T-cell (primary cell): ENCODE measurements at regions not wholly inside any gene's neighbourhood (a gene's known extent, or its start where the extent isn't known, plus 50 kb on each side); places are given as distances from the start of the nearest gene placed in this dataset.

Source experiments
- ATAC-seq, 4 experiments: fragments of 200-7000 bp in 3 of 4; fragments of 150-1000 bp in 1 of 4; cut with Tn5 transposase; replicated peaks in 1 of 4; 1 replicate in 3 of 4; 2 replicates in 1 of 4; pipeline ENCODE4 v1.10.0; 2021; ENCODE audit warnings: moderate library complexity in 3 of 4, mild to moderate bottlenecking in 2 of 4, moderate number of reproducible peaks in 1 of 4
- CTCF ChIA-PET, 2 donors: fragments of 300-600 bp; sonication (Branson Sonifier 250); formaldehyde crosslinking; loops; one replicate each; lab custom pipeline; 2022; ENCODE audit warnings: antibody characterized with exemption in 2 of 2; lab: Charles Lee
- POLR2A ChIA-PET, 2 donors: fragments of 300-600 bp; sonication (Branson Sonifier 250); formaldehyde crosslinking; loops; one replicate each; lab custom pipeline; 2022; ENCODE audit warnings: antibody characterized with exemption in 2 of 2; lab: Charles Lee
- DNase-seq, 35 experiments: peaks; one replicate each; pipeline versions ENCODE4 v3.0.0 to v3.0.0-alpha.2; 2013 to 2023
- H3K27ac ChIP-seq: one replicate; pipeline ENCODE4 v1.5.1; 2013; ENCODE audit warnings: low read length
- H3K27me3 ChIP-seq, 2 experiments: replicated peaks in 1 of 2; 1 replicate in 1 of 2; 2 replicates in 1 of 2; pipeline versions ENCODE4 v1.6.1 to v1.7.0; 2013; ENCODE audit warnings: low read length in 1 of 2, mixed read lengths in 1 of 2; ENCODE audit not compliant: control insufficient read depth in 2 of 2, insufficient read depth in 2 of 2; ENCODE audit errors: extremely low read depth in 1 of 2
- H3K36me3 ChIP-seq, 2 donors: 1 replicate in 1 of 2; 2 replicates in 1 of 2; pipeline versions ENCODE4 v1.6.1 to v1.7.0; 2013; ENCODE audit warnings: low read length in 1 of 2; ENCODE audit not compliant: control insufficient read depth in 2 of 2, insufficient read depth in 1 of 2; ENCODE audit errors: extremely low read depth in 1 of 2
- H3K4me1 ChIP-seq, 2 experiments: 1 replicate in 1 of 2; 2 replicates in 1 of 2; pipeline versions ENCODE4 v1.6.1 to v1.7.0; 2013; ENCODE audit warnings: low read length in 2 of 2, mixed read lengths in 1 of 2; ENCODE audit not compliant: insufficient read depth in 2 of 2, control insufficient read depth in 1 of 2; ENCODE audit errors: extremely low read depth in 1 of 2
- H3K4me3 ChIP-seq, 2 donors: 1 replicate in 1 of 2; 2 replicates in 1 of 2; pipeline versions ENCODE4 v1.5.1 to v1.7.0; 2013; ENCODE audit warnings: mild to moderate bottlenecking in 2 of 2, low read length in 1 of 2, moderate library complexity in 1 of 2; ENCODE audit not compliant: control insufficient read depth in 1 of 2; ENCODE audit errors: extremely low read depth in 1 of 2
- H3K9me3 ChIP-seq: 2 replicates; pipeline ENCODE4 v1.7.0; 2013
- H3K27ac Mint-ChIP-seq, 2 donors: one replicate each; pipeline ENCODE4 v1.8.0; 2020 to 2021; ENCODE audit warnings: mild to moderate bottlenecking in 2 of 2, mixed read lengths in 2 of 2
- H3K27me3 Mint-ChIP-seq, 2 donors: one replicate each; pipeline ENCODE4 v1.8.0; 2021 to 2022; ENCODE audit warnings: mixed read lengths in 2 of 2
- H3K36me3 Mint-ChIP-seq: one replicate; pipeline ENCODE4 v1.8.0; 2021; ENCODE audit warnings: mixed read lengths
- H3K4me1 Mint-ChIP-seq, 3 donors: one replicate each; pipeline ENCODE4 v1.8.0; 2020 to 2022; ENCODE audit warnings: mixed read lengths in 3 of 3, mild to moderate bottlenecking in 1 of 3
- H3K4me3 Mint-ChIP-seq, 3 donors: one replicate each; pipeline ENCODE4 v1.8.0; 2020 to 2022; ENCODE audit warnings: mild to moderate bottlenecking in 3 of 3, mixed read lengths in 3 of 3, moderate library complexity in 3 of 3
- H3K9me3 Mint-ChIP-seq, 3 donors: one replicate each; pipeline ENCODE4 v1.8.0; 2020 to 2022; ENCODE audit warnings: mixed read lengths in 3 of 3
- WGBS: methylation state at CpG from one replicate; pipeline ENCODE4 v1.1.5; 2013; ENCODE audit warnings: missing lambda C conversion rate; ENCODE audit not compliant: insufficient coverage; 5-methylcytosine and 5-hydroxymethylcytosine counted together

- H3K4me3 Mint-ChIP-seq, result no peak overlapping the region
- H3K27ac Mint-ChIP-seq, result no peak overlapping the region
- ATAC-seq (no peak), DNase-seq (no peak)
- 83% methylated on average over 1 of the region's 7 CpGs for WGBS
- no peaks in the 10 kb centered on the region for H3K4me1 ChIP-seq
- H3K9me3 ChIP-seq, result no peaks in the 10 kb centered on the region
- POLR2A ChIA-PET, result no interaction called here
- peaks cover 17 to 30% of the 10 kb centered on the region in 2 donors for H3K27me3 Mint-ChIP-seq
- no peaks in the 10 kb centered on the region for H3K36me3 ChIP-seq
- H3K36me3 Mint-ChIP-seq, result peaks cover 3% of the 10 kb centered on the region
- H3K27ac ChIP-seq, result no peak overlapping the region
- no peaks in the 10 kb centered on the region for H3K4me1 Mint-ChIP-seq
- CTCF ChIA-PET, result interaction anchor here in 1 of 2 donors (0.6 kb wide), 1 partner anchor 23 kb away, joined by 3 read pairs; no protein-coding TSS in a partner anchor
- H3K27me3 ChIP-seq, result peaks cover 0 to 24% of the 10 kb centered on the region in 2 experiments
- no peak overlapping the region for H3K4me3 ChIP-seq
- H3K9me3 Mint-ChIP-seq, result peaks cover 3 to 6% (median 4%) of the 10 kb centered on the region in 3 donors
Measured at GRCh38 chr15:39510001-39510701, 70.7 kb upstream of the THBS1 start.

GRCh38 chr15:39511000-39511915 lies 69.6 kb upstream of the THBS1 start:
- Mint-ChIP-seq H3K4me3 (no peak overlapping the region), H3K4me1 (no peaks in the 10 kb centered on the region), H3K36me3 (peaks cover 3% of the 10 kb centered on the region), H3K27me3 (peaks cover 22 to 34% of the 10 kb centered on the region in 2 donors), H3K9me3 (peaks cover 3 to 17% (median 7%) of the 10 kb centered on the region in 3 donors), H3K27ac (peak overlapping the region in 1 of 2 donors; percentile 16)
- no peak for ATAC-seq
- CTCF ChIA-PET, result no interaction called here
- DNase-seq, result no peak
- Histone ChIP-seq H3K4me3 (no peak overlapping the region), H3K36me3 (no peaks in the 10 kb centered on the region), H3K27me3 (peaks cover 0 to 27% of the 10 kb centered on the region in 2 experiments), H3K27ac (no peak overlapping the region), H3K9me3 (no peaks in the 10 kb centered on the region), H3K4me1 (no peaks in the 10 kb centered on the region)
- POLR2A ChIA-PET, result no interaction called here
- 78% methylated on average over 14 of the region's 14 CpGs for WGBS

- H3K27ac Mint-ChIP-seq, result no peak overlapping the region
- H3K9me3 Mint-ChIP-seq, result peaks cover 3 to 18% (median 7%) of the 10 kb centered on the region in 3 donors
- CTCF ChIA-PET, result no interaction called here
- H3K36me3 Mint-ChIP-seq, result peaks cover 3% of the 10 kb centered on the region
- peaks cover 28 to 38% of the 10 kb centered on the region in 2 donors for H3K27me3 Mint-ChIP-seq
- ATAC-seq, result no peak
- POLR2A ChIA-PET, result no interaction called here
- peaks cover 0 to 27% of the 10 kb centered on the region in 2 experiments for H3K27me3 ChIP-seq
- no peak overlapping the region for H3K4me3 ChIP-seq
- H3K36me3 ChIP-seq, result no peaks in the 10 kb centered on the region
- WGBS, result 40% methylated on average over 2 of the region's 4 CpGs
- H3K27ac ChIP-seq, result no peak overlapping the region
- no peak for DNase-seq
- no peaks in the 10 kb centered on the region for H3K9me3 ChIP-seq
- no peak overlapping the region for H3K4me3 Mint-ChIP-seq
- H3K4me1 Mint-ChIP-seq, result no peaks in the 10 kb centered on the region
- H3K4me1 ChIP-seq, result no peaks in the 10 kb centered on the region
Measured at GRCh38 chr15:39511916-39512260, 69.0 kb upstream of the THBS1 start.

- H3K9me3 ChIP-seq, result no peaks in the 10 kb centered on the region
- H3K4me1 ChIP-seq, result no peaks in the 10 kb centered on the region
- H3K36me3 ChIP-seq, result no peaks in the 10 kb centered on the region
- DNase-seq, result no peak
- Mint-ChIP-seq H3K4me1 (no peaks in the 10 kb centered on the region), H3K36me3 (peaks cover 3% of the 10 kb centered on the region), H3K9me3 (peaks cover 3 to 18% (median 7%) of the 10 kb centered on the region in 3 donors), H3K27ac (no peak overlapping the region), H3K4me3 (no peak overlapping the region), H3K27me3 (peaks cover 35 to 46% of the 10 kb centered on the region in 2 donors)
- ChIA-PET POLR2A (no interaction called here), CTCF (no interaction called here)
- ATAC-seq, result no peak
- no peak overlapping the region for H3K4me3 ChIP-seq
- no peak overlapping the region for H3K27ac ChIP-seq
- peaks cover 0 to 27% of the 10 kb centered on the region in 2 experiments for H3K27me3 ChIP-seq
Measured at GRCh38 chr15:39512643-39513042, 68.2 kb upstream of the THBS1 start.

GRCh38 chr15:39513936-39514335 lies 66.9 kb upstream of the THBS1 start:
- ChIA-PET POLR2A (no interaction called here), CTCF (no interaction called here)
- Histone ChIP-seq H3K36me3 (no peaks in the 10 kb centered on the region), H3K4me1 (no peaks in the 10 kb centered on the region), H3K27me3 (peaks cover 0 to 24% of the 10 kb centered on the region in 2 experiments), H3K9me3 (no peaks in the 10 kb centered on the region), H3K27ac (no peak overlapping the region), H3K4me3 (no peak overlapping the region)
- H3K36me3 Mint-ChIP-seq, result peaks cover 3% of the 10 kb centered on the region
- ATAC-seq (no peak), DNase-seq (no peak)
- whole genome bisulfite sequencing, result no CpG with 5 or more reads among the region's 3 CpGs
- H3K4me1 Mint-ChIP-seq, result no peaks in the 10 kb centered on the region
- peaks cover 43 to 53% of the 10 kb centered on the region in 2 donors for H3K27me3 Mint-ChIP-seq
- no peak overlapping the region for H3K4me3 Mint-ChIP-seq
- peaks cover 3 to 18% (median 7%) of the 10 kb centered on the region in 3 donors for H3K9me3 Mint-ChIP-seq
- H3K27ac Mint-ChIP-seq, result no peak overlapping the region

- DNase-seq (no peak), ATAC-seq (no peak)
- ChIA-PET POLR2A (no interaction called here), CTCF (no interaction called here)
- no peak overlapping the region for H3K27ac Mint-ChIP-seq
- Histone ChIP-seq H3K27ac (no peak overlapping the region), H3K27me3 (peaks cover 0 to 23% of the 10 kb centered on the region in 2 experiments), H3K4me1 (no peaks in the 10 kb centered on the region), H3K4me3 (no peak overlapping the region), H3K36me3 (no peaks in the 10 kb centered on the region), H3K9me3 (no peaks in the 10 kb centered on the region)
- WGBS, result no CpG with 5 or more reads among the region's 2 CpGs
- peaks cover 3% of the 10 kb centered on the region for H3K36me3 Mint-ChIP-seq
- no peak overlapping the region for H3K4me3 Mint-ChIP-seq
- H3K9me3 Mint-ChIP-seq, result peaks cover 3 to 18% (median 7%) of the 10 kb centered on the region in 3 donors
- H3K4me1 Mint-ChIP-seq, result no peaks in the 10 kb centered on the region
- H3K27me3 Mint-ChIP-seq, result peaks cover 43 to 55% of the 10 kb centered on the region in 2 donors
Measured at GRCh38 chr15:39514933-39515332, 65.9 kb upstream of the THBS1 start.
